K562 (cell line): ENCODE measurements at regions not wholly inside any gene's neighbourhood (a gene's known extent, or its start where the extent isn't known, plus 50 kb on each side); places are given as distances from the start of the nearest gene placed in this dataset.

Source experiments
- ATAC-seq: fragments of 200-7000 bp; cut with Tn5 transposase; 3 replicates; pipeline ENCODE4 v1.9.1; 2020; ENCODE audit warnings: moderate library complexity
- BruUV-seq: library from RNA; stranded (reverse); fragments of 400-500 nt; replicated peaks from 2 replicates; lab custom pipeline; 2021; lab: Mats Ljungman, UMichigan
- CTCF ChIA-PET: fragments of 300-600 bp; formaldehyde crosslinking; extraction: SDS; loops from one replicate; lab custom pipeline; 2021; ENCODE audit warnings: low intra/inter-chr PET ratio; lab: Yijun Ruan, JAX
- POLR2A ChIA-PET: fragments of 300-600, 350-650 bp; sonication (Branson Sonifier 250); formaldehyde crosslinking; extraction: SDS; loops from one replicate; lab custom pipeline; 2021; ENCODE audit warnings: antibody characterized with exemption, inconsistent platforms; lab: Yijun Ruan, JAX
- DNase-seq, 4 experiments: peaks; one replicate each; pipeline versions ENCODE4 v3.0.0 to v3.0.0-alpha.2; 2011 to 2018; ENCODE audit warnings: low spot score in 3 of 4, mixed read lengths in 3 of 4; ENCODE audit errors: extremely low read depth in 1 of 4
- FAIRE-seq: peaks from 2 replicates; lab custom pipeline; 2011; peaks lifted over from hg19 to GRCh38; lab: Jason Lieb, UNC
- H2AFZ ChIP-seq: 2 replicates; pipeline ENCODE4 v1.6.0; 2011; ENCODE audit warnings: low read depth, low read length, control low read depth, inconsistent platforms
- H3K27ac ChIP-seq: fragments of 200-600 bp; 3 replicates; pipeline ENCODE4 v1.8.0; 2011; ENCODE audit warnings: low read depth, mild to moderate bottlenecking, control low read depth, inconsistent platforms, low read length, moderate library complexity, mixed read lengths; ENCODE audit errors: extremely low read depth
- H3K27me3 ChIP-seq, 2 experiments: fragments of 300-600 bp in 1 of 2; 2 replicates in 1 of 2; 3 replicates in 1 of 2; pipeline versions ENCODE4 v1.6.0 to v1.8.0; 2011; ENCODE audit warnings: inconsistent platforms in 2 of 2, low read length in 2 of 2, mild to moderate bottlenecking in 1 of 2, mixed read lengths in 1 of 2, moderate library complexity in 1 of 2; ENCODE audit not compliant: control insufficient read depth in 2 of 2, insufficient read depth in 2 of 2
- H3K36me3 ChIP-seq: fragments of 300-600 bp; 3 replicates; pipeline ENCODE4 v1.8.0; 2011; ENCODE audit warnings: mild to moderate bottlenecking, low read length, inconsistent platforms; ENCODE audit not compliant: control insufficient read depth, insufficient read depth
- H3K4me1 ChIP-seq, 2 experiments: fragments of 200-600 bp in 1 of 2; replicated peaks in 1 of 2; 2 replicates in 1 of 2; 3 replicates in 1 of 2; pipeline versions ENCODE4 v1.5.1 to v1.8.0; 2011; ENCODE audit warnings: inconsistent platforms in 2 of 2, low read length in 2 of 2, mild to moderate bottlenecking in 1 of 2, mixed read lengths in 1 of 2, moderate library complexity in 1 of 2; ENCODE audit not compliant: control insufficient read depth in 2 of 2, insufficient read depth in 2 of 2
- H3K4me2 ChIP-seq: 2 replicates; pipeline ENCODE4 v1.6.1; 2011; ENCODE audit warnings: low read length, control low read depth, inconsistent platforms, mixed read lengths; ENCODE audit not compliant: insufficient read depth
- H3K4me3 ChIP-seq: fragments of 200-600 bp; sonication (generic), shearing (Covaris generic); 2 replicates; pipeline ENCODE4 v1.5.1; 2016; ENCODE audit warnings: control low read depth, inconsistent platforms
- H3K79me2 ChIP-seq: fragments of 200-600 bp; 3 replicates; pipeline ENCODE4 v1.8.0; 2011; ENCODE audit warnings: low read length, inconsistent platforms; ENCODE audit not compliant: control insufficient read depth, insufficient read depth
- H3K9ac ChIP-seq, 2 experiments: 2 replicates each; pipeline versions ENCODE4 v1.6.0 to v1.6.1; 2011; ENCODE audit warnings: low read depth in 2 of 2, low read length in 2 of 2, control low read depth in 1 of 2, inconsistent platforms in 1 of 2, mild to moderate bottlenecking in 1 of 2, mixed read lengths in 1 of 2; ENCODE audit not compliant: insufficient read depth in 1 of 2
- H3K9me1 ChIP-seq: one replicate; pipeline ENCODE4 v1.6.0; 2011; ENCODE audit warnings: inconsistent platforms, mild to moderate bottlenecking, low read length, moderate library complexity; ENCODE audit not compliant: control insufficient read depth, insufficient read depth
- H3K9me3 ChIP-seq: replicated peaks from 2 replicates; pipeline ENCODE4 v1.5.1; 2011; ENCODE audit warnings: low read depth, low read length, inconsistent platforms; ENCODE audit not compliant: control insufficient read depth, insufficient read depth
- H4K20me1 ChIP-seq: replicated peaks from 2 replicates; pipeline ENCODE4 v1.6.1; 2011; ENCODE audit warnings: low read length, inconsistent platforms, mixed read lengths; ENCODE audit not compliant: control insufficient read depth, insufficient read depth
- ZNF41 ChIP-seq: fragments of 250-450 bp; sonication (Bioruptor Pico); conservative IDR thresholded peaks from 2 replicates; pipeline ENCODE4 v1.4.0; 2020; ENCODE audit warnings: mild to moderate bottlenecking
- ZNF695 ChIP-seq: fragments of 450-650 bp; formaldehyde crosslinking; IDR thresholded peaks from 2 replicates; pipeline ENCODE4 v1.4.0; 2020; ENCODE audit warnings: mild to moderate bottlenecking, moderate library complexity
- WGBS: fragments of 100-300 bp; shearing (Covaris generic); methylation state at CpG from one replicate; pipeline ENCODE4 v1.1.6; 2016; ENCODE audit warnings: low coverage, mixed read lengths; ENCODE audit not compliant: insufficient coverage; ENCODE audit errors: missing lambda C conversion rate; 5-methylcytosine and 5-hydroxymethylcytosine counted together
- in situ Hi-C: fragments of 300-500 bp; cut with MboI; formaldehyde crosslinking; loops from 4 replicates; pipeline ENCODE4 v1.15.0; 2018; ENCODE audit warnings: inconsistent platforms, mixed read lengths
- intact Hi-C: fragments of 100-400 bp; cut with micrococcal nuclease; formaldehyde crosslinking; loops from 2 replicates; pipeline ENCODE4 v1.14.2; 2022
- TF ChIP-seq, protein P1 (sequence below), 2 experiments: fragments of 450-650 bp; IDR thresholded peaks; 2 replicates each; pipeline ENCODE4 v1.6.1; 2016; ENCODE audit warnings: mild to moderate bottlenecking in 2 of 2, borderline replicate concordance in 1 of 2, low read depth in 1 of 2, moderate library complexity in 1 of 2

DNA sequence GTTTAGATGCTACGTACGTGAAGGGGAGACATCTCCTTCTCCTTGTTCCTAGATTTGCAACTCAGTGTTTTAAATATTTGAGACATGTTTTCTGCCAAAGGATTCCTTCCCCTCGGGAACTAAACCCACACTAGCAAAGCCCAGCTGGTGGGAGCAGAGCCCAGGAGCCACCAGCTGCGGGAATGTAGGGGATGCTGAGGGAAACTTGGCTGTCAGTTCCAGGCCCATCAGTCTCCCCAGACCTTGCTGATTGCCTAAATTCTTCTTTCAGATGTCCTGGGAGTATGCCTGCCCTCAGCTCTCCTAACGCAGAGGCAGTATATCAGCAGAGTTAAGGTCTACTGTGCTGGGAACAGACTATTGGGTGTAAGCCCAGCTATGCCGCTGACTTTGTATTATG, 630.0 kb upstream of the TENM3 start:
- H3K79me2 ChIP-seq: no peaks in the 10 kb centered on the region
- H4K20me1 ChIP-seq: no peaks in the 10 kb centered on the region
- intact Hi-C loops: no loop called here
- no TSS peak for BruUV-seq
- H3K9me1 ChIP-seq: no peaks in the 10 kb centered on the region
- no peak overlapping the region for H3K4me3 ChIP-seq
- DNase-seq (no peak), ATAC-seq (no peak), FAIRE-seq (no peak)
- 3% methylated on average over 6 of the region's 6 CpGs for WGBS
- no peaks in the 10 kb centered on the region for H3K4me1 ChIP-seq
- no peaks in the 10 kb centered on the region for H3K36me3 ChIP-seq
- CTCF ChIA-PET: no interaction called here
- H3K9ac ChIP-seq: no peak overlapping the region
- POLR2A ChIA-PET: no interaction called here
- no peak overlapping the region for H3K27ac ChIP-seq
- H3K27me3 ChIP-seq: no peaks in the 10 kb centered on the region
- in situ Hi-C loops: no loop called here
- no peak for TF ChIP-seq ZNF41
- TF ChIP-seq ZNF695 (CRISPR knock-in tag): no peak
- TF ChIP-seq, protein P1, sequence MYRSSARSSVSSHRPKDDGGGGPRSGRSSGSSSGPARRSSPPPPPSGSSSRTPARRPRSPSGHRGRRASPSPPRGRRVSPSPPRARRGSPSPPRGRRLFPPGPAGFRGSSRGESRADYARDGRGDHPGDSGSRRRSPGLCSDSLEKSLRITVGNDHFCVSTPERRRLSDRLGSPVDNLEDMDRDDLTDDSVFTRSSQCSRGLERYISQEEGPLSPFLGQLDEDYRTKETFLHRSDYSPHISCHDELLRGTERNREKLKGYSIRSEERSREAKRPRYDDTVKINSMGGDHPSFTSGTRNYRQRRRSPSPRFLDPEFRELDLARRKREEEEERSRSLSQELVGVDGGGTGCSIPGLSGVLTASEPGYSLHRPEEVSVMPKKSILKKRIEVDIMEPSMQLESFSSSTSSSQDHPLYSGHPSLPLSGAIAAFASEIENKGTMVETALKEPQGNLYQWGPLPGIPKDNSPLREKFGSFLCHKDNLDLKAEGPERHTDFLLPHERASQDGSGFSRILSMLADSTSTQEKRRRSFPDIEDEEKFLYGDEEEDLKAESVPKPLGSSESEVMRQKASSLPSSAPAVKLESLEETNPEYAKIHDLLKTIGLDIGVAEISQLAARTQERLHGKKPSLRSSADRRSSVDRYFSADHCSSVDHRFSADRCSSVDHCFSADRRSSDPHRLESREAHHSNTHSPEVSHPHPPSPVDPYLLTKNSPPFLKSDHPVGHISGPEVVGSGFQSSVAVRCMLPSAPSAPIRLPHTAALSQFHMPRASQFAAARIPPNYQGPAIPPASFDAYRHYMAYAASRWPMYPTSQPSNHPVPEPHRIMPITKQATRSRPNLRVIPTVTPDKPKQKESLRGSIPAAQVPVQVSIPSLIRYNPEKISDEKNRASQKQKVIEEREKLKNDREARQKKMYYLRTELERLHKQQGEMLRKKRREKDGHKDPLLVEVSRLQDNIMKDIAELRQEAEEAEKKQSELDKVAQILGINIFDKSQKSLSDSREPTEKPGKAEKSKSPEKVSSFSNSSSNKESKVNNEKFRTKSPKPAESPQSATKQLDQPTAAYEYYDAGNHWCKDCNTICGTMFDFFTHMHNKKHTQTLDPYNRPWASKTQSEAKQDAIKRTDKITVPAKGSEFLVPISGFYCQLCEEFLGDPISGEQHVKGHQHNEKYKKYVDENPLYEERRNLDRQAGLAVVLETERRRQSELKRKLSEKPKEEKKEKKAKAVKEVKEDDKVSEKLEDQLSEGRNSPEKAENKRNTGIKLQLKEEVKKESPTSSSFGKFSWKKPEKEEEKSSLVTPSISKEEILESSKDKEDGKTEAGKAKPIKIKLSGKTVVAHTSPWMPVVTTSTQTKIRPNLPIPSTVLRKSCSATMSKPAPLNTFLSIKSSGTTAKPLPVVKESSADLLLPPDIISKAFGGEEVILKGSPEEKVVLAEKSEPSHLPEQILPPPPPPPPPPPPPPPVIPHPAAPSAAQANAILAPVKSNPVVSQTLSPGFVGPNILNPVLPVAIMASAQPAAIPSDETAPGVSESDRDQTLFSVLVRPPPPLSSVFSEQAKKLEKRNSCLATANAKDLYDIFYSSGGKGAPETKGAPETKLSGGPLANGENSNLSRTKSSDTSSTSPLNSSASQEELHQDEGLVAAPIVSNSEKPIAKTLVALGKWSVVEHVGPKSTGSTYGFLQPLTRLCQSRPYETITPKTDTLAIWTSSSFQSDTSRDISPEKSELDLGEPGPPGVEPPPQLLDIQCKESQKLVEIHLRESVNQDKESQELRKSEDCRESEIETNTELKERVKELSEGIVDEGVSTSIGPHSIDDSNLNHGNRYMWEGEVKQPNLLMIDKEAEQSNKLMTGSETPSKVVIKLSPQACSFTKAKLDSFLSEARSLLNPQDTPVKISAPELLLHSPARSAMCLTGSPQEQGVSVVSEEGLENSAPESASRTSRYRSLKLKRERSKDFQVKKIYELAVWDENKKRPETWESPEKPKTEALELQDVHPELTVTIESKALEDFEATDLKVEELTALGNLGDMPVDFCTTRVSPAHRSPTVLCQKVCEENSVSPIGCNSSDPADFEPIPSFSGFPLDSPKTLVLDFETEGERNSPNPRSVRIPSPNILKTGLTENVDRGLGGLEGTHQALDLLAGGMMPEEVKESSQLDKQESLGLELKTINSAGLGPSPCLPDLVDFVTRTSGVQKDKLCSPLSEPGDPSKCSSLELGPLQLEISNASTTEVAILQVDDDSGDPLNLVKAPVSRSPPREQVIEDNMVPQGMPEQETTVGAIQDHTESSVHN (IDR thresholded peaks at IDR 0.05; ENCODE audit: borderline replicate concordance in 1 of 2, low read depth in 1 of 2): no peak
- H3K9me3 ChIP-seq: no peaks in the 10 kb centered on the region
- no peak overlapping the region for H2AFZ ChIP-seq
- no peak overlapping the region for H3K4me2 ChIP-seq
